T-helper 2 cell treated with Interferon-gamma antibody and Interleukin-4, amounts not matched to agents 100 ng/mL and 5 ng/mL, for 36 hours (primary cell): ENCODE measurements at regions not wholly inside any gene's neighbourhood (a gene's known extent, or its start where the extent isn't known, plus 50 kb on each side); places are given as distances from the start of the nearest gene placed in this dataset.

Source experiments
- intact Hi-C: fragments of 100-400 bp; cut with micrococcal nuclease; formaldehyde crosslinking; loops from one replicate; pipeline ENCODE4 v1.15.1; 2023

- intact Hi-C loops = no loop called here
These were observed 327.1 kb downstream of the EPHA4 start for GRCh38 chr2:221245045-221245444.

GRCh38 chr2:221245772-221246171, 326.3 kb downstream of the EPHA4 start:
- intact Hi-C loops = no loop called here

GRCh38 chr2:221254299-221254698, 317.8 kb downstream of the EPHA4 start:
- intact Hi-C loops = no loop called here

GRCh38 chr2:221255862-221256261, 316.2 kb downstream of the EPHA4 start:
- intact Hi-C loops = no loop called here

- intact Hi-C loops = no loop called here
These were observed 313.6 kb downstream of the EPHA4 start for GRCh38 chr2:221258464-221258863.

- intact Hi-C loops = no loop called here
These were observed 309.5 kb downstream of the EPHA4 start for GRCh38 chr2:221262651-221263050.

- intact Hi-C loops = no loop called here
These were observed 308.5 kb downstream of the EPHA4 start for GRCh38 chr2:221263573-221263972.

GRCh38 chr2:221264318-221264717, 307.8 kb downstream of the EPHA4 start:
- intact Hi-C loops = no loop called here

GRCh38 chr2:221267773-221268425, 304.2 kb downstream of the EPHA4 start:
- intact Hi-C loops = no loop called here

- intact Hi-C loops = no loop called here
These were observed 303.5 kb downstream of the EPHA4 start for GRCh38 chr2:221268631-221269030.

GRCh38 chr2:221270806-221271205, 301.3 kb downstream of the EPHA4 start:
- intact Hi-C loops = no loop called here

GRCh38 chr2:221272729-221273128, 299.4 kb downstream of the EPHA4 start:
- intact Hi-C loops = no loop called here

GRCh38 chr2:221276033-221276432, 296.1 kb downstream of the EPHA4 start:
- intact Hi-C loops = no loop called here

- intact Hi-C loops = no loop called here
These were observed 295.5 kb downstream of the EPHA4 start for GRCh38 chr2:221276601-221277000.

- intact Hi-C loops = no loop called here
These were observed 289.7 kb downstream of the EPHA4 start for GRCh38 chr2:221282386-221282785.

- intact Hi-C loops = no loop called here
These were observed 288.1 kb downstream of the EPHA4 start for GRCh38 chr2:221283896-221284545.

- intact Hi-C loops = no loop called here
These were observed 287.0 kb downstream of the EPHA4 start for GRCh38 chr2:221285148-221285547.

GRCh38 chr2:221286406-221286805, 285.7 kb downstream of the EPHA4 start:
- intact Hi-C loops = no loop called here

GRCh38 chr2:221289389-221289788, 282.7 kb downstream of the EPHA4 start:
- intact Hi-C loops = no loop called here

GRCh38 chr2:221289846-221290245, 282.3 kb downstream of the EPHA4 start:
- intact Hi-C loops = no loop called here

GRCh38 chr2:221293949-221294742, 278.0 kb downstream of the EPHA4 start:
- intact Hi-C loops = no loop called here

- intact Hi-C loops = no loop called here
These were observed 267.2 kb downstream of the EPHA4 start for GRCh38 chr2:221304916-221305315.
